ENCODE measurements at regions not wholly inside any gene's neighbourhood (a gene's known extent, or its start where the extent isn't known, plus 50 kb on each side); places are given as distances from the start of the nearest gene placed in this dataset.

DNA sequence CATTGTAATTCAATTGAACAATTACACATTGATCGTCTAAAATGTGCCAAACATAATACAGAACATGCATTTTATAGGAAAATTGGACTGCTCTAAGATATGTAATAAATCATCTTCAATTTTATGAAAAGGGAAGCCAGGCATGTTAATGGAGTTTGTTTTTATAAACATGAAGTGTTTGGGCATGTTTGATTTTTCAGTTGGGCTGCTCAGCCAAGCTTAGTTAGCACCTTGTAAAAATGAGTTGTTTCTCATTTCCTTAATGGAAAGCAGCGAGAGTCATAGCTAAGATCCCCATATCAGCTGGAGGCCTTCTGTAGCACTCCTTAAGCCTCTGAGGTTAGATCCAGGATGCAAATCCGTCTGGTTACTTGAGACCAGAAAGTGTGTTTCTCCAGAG is 422.3 kb downstream of the SPRY2 start:
- H3K4me1 Mint-ChIP-seq: no peaks in the 10 kb centered on the region
- H3K27ac Mint-ChIP-seq: no peak overlapping the region
- no peaks in the 10 kb centered on the region for H3K27me3 Mint-ChIP-seq
- H3K36me3 Mint-ChIP-seq: no peaks in the 10 kb centered on the region
- peaks cover 5% of the 10 kb centered on the region for H3K9me3 Mint-ChIP-seq
- no peak for ATAC-seq (ENCODE audit: low read depth)
- H3K4me3 Mint-ChIP-seq: no peak overlapping the region
- POLR2A ChIA-PET: no interaction called here
- DNase-seq: no peak

DNA sequence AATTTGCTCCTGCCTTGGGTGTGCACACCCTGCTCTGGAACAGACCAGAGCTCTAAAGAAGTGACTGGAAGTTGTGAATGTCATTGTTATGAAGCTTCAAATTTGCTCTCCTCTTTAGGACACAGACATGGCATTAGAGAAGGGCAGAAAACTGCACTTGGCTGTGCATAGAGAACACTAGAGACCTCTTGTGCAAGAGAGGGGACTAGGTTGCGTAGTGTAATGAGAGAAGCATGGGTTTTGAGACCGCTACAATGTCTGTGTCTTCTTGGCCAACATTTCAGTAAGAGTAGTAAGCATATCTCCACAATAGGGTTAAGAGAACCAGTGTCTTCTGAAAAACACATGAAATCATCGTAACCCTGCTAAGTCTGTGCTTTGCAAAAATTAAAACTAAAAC is 423.3 kb downstream of the SPRY2 start:
- peaks cover 4% of the 10 kb centered on the region for H3K9me3 Mint-ChIP-seq
- no peaks in the 10 kb centered on the region for H3K27me3 Mint-ChIP-seq
- H3K27ac Mint-ChIP-seq: no peak overlapping the region
- DNase-seq (no peak), ATAC-seq (ENCODE audit: low read depth) (no peak)
- no peaks in the 10 kb centered on the region for H3K36me3 Mint-ChIP-seq
- H3K4me3 Mint-ChIP-seq: no peak overlapping the region
- H3K4me1 Mint-ChIP-seq: no peaks in the 10 kb centered on the region
- POLR2A ChIA-PET: no interaction called here

DNA sequence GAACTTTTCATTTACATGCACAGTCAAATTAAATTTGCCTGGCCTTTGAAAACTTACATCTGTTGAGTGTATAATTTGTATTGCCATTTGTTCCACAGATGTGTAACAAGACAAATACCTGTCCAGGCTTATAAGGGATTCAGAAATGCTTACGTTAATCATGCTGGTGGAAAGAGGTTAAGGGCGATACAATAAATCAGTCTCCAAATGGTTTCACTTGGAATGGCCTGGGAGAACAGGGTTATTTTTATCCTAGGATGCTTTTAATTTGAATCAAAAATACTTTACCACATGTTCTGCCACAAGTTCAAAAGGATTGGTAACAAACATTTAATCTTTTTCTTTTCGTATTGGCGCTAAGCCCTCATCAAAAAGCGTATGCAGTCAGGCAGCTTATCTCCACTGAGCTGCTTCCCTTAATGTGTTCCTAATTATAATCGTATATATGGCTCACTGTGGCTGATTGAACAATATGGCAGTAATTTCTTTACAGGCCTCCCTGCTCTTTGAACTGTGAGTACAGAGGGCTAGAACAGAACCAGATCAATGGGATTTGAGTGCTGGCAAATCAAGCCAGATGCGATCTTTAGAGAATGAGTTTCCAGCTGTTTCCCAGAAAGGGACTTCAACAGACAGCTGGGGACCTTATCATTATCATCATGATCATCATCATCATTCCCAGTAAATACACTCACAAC is 425.7 kb downstream of the SPRY2 start:
- Mint-ChIP-seq H3K27ac (no peak overlapping the region), H3K9me3 (no peaks in the 10 kb centered on the region), H3K27me3 (no peaks in the 10 kb centered on the region), H3K36me3 (no peaks in the 10 kb centered on the region), H3K4me3 (no peak overlapping the region), H3K4me1 (no peaks in the 10 kb centered on the region)
- POLR2A ChIA-PET: no interaction called here
- DNase-seq (no peak), ATAC-seq (ENCODE audit: low read depth) (no peak)

DNA sequence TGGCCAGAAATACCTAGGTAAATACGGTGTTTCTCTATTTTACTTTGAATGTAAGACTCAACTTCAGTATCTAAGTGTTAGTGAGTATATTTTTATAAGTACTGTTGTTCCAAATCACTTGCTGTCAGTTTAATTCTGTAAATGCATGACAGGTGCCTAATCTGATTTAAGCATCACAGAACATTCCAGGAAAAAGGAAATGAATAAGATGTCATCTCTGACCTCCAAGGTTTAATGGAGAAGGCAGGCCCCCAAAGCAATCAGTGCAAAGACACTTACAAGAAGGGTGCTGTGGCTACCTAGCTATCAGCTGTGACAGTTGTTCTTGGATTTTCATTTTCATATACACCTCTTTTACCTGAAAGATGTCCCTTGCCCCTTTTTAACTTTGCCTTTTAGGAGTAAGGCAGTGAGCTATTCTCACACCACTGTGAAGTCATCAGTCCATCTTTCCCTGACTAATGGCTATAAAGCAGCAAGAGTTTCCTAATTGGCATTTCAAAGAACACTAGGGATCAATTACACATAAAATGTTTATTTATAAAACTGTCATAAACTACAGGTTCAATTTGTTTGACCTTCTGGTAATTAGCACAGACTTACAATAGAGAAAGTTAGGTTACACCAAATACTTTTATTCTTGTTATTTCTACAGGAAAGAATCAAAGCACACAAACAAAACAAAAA is 427.6 kb downstream of the SPRY2 start:
- POLR2A ChIA-PET: no interaction called here
- no peak for ATAC-seq (ENCODE audit: low read depth)

DNA sequence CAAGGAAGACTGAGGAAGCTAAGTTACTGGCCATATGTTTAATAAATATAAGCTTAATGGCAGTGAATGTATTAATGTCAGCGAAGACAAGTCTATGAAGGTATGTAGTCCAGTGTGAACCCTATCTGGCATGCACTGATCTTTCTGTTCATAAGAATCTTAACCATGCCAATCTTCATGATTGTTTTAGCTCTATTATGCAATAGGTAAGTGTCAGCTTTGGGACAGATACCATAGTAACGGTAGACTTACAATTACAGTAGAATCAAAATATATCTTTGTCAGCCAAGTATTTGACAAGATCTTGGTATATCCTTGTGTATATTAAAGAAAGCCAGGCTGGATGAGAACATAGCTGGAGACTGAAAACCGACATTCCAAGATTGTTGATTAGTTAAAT is 428.5 kb downstream of the SPRY2 start:
- H3K27me3 Mint-ChIP-seq: no peaks in the 10 kb centered on the region
- no peak overlapping the region for H3K4me3 Mint-ChIP-seq
- H3K4me1 Mint-ChIP-seq: no peaks in the 10 kb centered on the region
- POLR2A ChIA-PET: no interaction called here
- DNase-seq (no peak), ATAC-seq (ENCODE audit: low read depth) (no peak)
- no peaks in the 10 kb centered on the region for H3K9me3 Mint-ChIP-seq
- no peak overlapping the region for H3K27ac Mint-ChIP-seq
- H3K36me3 Mint-ChIP-seq: no peaks in the 10 kb centered on the region

More for the DNA sequence above, 427.6 kb downstream of the SPRY2 start:
- DNase-seq: no peak
- Mint-ChIP-seq H3K36me3 (no peaks in the 10 kb centered on the region), H3K27me3 (no peaks in the 10 kb centered on the region), H3K27ac (no peak overlapping the region), H3K9me3 (no peaks in the 10 kb centered on the region), H3K4me1 (no peaks in the 10 kb centered on the region), H3K4me3 (no peak overlapping the region)

DNA sequence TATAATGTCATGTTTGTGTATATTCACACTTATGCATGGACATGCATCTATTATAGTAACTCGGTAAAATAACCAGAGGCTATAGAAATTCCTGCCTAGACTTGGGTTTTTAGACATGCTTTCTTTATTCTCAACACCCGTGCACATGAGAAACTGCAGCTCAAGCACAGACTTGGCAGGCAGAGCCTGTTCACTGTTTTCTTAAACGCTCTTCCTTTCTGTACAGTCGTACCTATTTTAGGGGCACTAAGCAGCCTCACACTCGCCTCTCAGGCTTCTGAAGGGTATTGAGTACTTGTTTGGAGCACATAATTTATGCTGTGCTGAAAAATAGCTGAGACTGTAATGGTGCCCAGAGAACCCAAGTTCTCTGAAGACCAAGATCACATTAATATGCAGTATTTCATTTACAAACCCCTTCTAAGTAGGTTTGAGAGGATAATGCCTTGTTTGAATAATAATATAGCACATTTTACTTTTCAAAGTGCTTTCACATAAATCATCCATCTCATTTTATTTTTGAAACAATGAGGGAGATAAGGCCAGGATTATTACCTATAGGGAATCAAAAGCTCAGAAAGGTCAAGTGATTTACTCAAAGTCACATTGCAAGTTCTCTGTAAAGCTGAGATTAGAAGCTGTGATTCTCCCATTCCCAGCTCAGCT is 429.9 kb downstream of the SPRY2 start:
- no peak overlapping the region for H3K27ac Mint-ChIP-seq
- H3K27me3 Mint-ChIP-seq: no peaks in the 10 kb centered on the region
- H3K4me3 Mint-ChIP-seq: no peak overlapping the region
- no peaks in the 10 kb centered on the region for H3K9me3 Mint-ChIP-seq
- DNase-seq (no peak), ATAC-seq (ENCODE audit: low read depth) (no peak)
- no peaks in the 10 kb centered on the region for H3K36me3 Mint-ChIP-seq
- POLR2A ChIA-PET: no interaction called here
- no peaks in the 10 kb centered on the region for H3K4me1 Mint-ChIP-seq

DNA sequence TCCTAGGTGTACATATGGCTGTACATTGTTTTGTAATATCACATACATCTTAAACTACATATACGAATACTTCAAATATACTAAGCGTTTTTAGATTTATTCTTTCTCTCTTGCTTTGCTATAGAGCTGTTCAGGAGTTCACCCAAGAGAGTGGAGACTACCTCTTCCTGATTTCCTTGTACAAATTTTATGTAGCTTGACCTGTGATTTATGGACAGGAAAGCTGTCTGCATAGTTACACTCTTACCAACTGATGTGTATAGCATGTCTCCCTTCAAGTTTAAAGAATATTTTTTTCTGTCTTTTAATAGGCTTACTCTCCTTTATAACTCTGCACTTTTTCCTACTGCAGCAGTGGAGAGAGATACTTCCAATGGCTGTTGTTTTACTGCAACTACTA is 428.7 kb downstream of the NDFIP2 start:
- POLR2A ChIA-PET: no interaction called here
- no peak for ATAC-seq (ENCODE audit: low read depth)
- H3K4me1 Mint-ChIP-seq: no peaks in the 10 kb centered on the region
- H3K36me3 Mint-ChIP-seq: no peaks in the 10 kb centered on the region
- DNase-seq: no peak
- no peak overlapping the region for H3K27ac Mint-ChIP-seq
- no peaks in the 10 kb centered on the region for H3K9me3 Mint-ChIP-seq
- H3K4me3 Mint-ChIP-seq: no peak overlapping the region
- no peaks in the 10 kb centered on the region for H3K27me3 Mint-ChIP-seq

DNA sequence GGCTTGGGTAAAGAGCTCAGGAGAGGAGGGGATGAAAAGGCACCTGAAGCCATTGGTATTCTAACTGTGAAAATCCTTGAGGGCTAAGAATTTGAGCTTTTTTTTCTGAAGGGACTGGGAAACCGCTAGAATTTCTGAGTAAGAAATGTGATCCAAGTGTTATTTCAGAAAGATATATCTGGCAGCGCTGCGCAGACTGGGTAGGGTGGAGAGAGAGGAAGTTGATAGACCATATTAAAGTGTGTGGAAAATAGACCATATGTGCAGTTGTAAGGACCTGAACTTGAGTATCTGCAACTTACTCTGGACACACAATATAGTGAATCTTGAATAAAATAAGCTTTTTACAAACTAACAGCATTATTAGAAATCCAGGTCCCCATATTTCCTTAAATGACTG is 427.4 kb downstream of the NDFIP2 start:
- no peaks in the 10 kb centered on the region for H3K27me3 Mint-ChIP-seq
- H3K36me3 Mint-ChIP-seq: no peaks in the 10 kb centered on the region
- ATAC-seq (ENCODE audit: low read depth) (no peak), DNase-seq (no peak)
- H3K27ac Mint-ChIP-seq: no peak overlapping the region
- no peak overlapping the region for H3K4me3 Mint-ChIP-seq
- no peaks in the 10 kb centered on the region for H3K4me1 Mint-ChIP-seq
- POLR2A ChIA-PET: no interaction called here
- no peaks in the 10 kb centered on the region for H3K9me3 Mint-ChIP-seq

DNA sequence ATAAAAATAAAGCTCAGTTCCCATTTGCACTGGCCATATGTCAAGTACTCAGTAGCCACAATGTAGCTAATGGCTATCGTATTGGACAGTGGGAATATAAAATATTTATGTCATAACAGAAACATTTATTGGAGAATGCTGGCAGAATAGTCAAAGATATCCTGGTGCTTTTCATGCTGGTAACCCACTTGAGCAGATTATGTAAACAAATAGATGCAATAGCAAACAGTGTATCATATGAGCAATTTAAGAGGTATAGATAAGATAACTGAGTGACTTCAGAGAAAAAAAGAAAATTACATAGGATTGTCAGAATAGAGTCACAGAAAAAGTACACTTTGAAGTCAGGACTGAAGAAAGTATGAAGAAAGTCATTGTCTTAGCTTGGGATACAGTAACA is 426.6 kb downstream of the NDFIP2 start:
- POLR2A ChIA-PET: no interaction called here
- H3K27me3 Mint-ChIP-seq: no peaks in the 10 kb centered on the region
- ATAC-seq (ENCODE audit: low read depth) (no peak), DNase-seq (no peak)
- H3K4me1 Mint-ChIP-seq: no peaks in the 10 kb centered on the region
- no peak overlapping the region for H3K4me3 Mint-ChIP-seq
- no peaks in the 10 kb centered on the region for H3K36me3 Mint-ChIP-seq
- H3K27ac Mint-ChIP-seq: no peak overlapping the region
- no peaks in the 10 kb centered on the region for H3K9me3 Mint-ChIP-seq

DNA sequence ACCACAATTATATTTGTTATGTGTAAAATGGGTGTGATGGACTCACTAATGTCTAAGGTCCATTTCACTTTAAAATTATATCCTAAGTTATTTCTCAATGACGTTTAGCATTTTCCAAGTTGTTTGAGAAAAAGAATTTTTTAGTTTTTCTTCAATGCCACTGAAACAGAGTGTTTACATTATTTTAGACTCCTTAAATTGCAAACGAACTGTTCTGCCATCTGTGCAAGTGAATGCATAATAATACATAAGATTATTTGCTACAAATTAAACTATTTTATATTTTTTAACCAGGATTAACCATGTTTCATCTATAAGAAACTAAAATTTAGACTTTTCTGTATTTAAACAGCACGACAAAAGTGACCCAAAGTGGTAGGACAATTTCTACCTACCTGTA is 425.4 kb downstream of the NDFIP2 start:
- Mint-ChIP-seq H3K4me3 (no peak overlapping the region), H3K4me1 (no peaks in the 10 kb centered on the region), H3K36me3 (no peaks in the 10 kb centered on the region), H3K27ac (no peak overlapping the region), H3K27me3 (no peaks in the 10 kb centered on the region), H3K9me3 (no peaks in the 10 kb centered on the region)
- ATAC-seq (ENCODE audit: low read depth) (no peak), DNase-seq (no peak)
- POLR2A ChIA-PET: no interaction called here

DNA sequence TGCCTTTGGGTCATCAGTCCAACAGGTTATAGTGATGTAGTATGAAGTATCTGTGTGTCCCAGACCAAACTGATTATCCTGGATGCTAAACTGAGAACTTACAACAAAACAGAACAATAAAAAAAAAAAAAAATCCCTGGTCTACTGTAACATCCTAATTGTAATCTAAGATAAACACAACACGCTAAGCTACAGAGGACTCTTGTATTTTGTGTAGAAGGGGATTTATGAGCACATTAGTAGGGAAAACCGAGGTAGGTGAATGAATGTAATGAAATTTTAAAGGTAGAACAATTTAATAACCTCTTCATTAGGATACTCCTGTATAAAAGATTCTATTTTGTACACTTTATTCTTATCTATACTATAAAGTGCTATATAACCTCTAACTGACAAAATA is 424.1 kb downstream of the NDFIP2 start:
- Mint-ChIP-seq H3K27ac (no peak overlapping the region), H3K36me3 (no peaks in the 10 kb centered on the region), H3K9me3 (no peaks in the 10 kb centered on the region), H3K27me3 (no peaks in the 10 kb centered on the region), H3K4me3 (no peak overlapping the region), H3K4me1 (no peaks in the 10 kb centered on the region)
- ATAC-seq (ENCODE audit: low read depth): no peak
- DNase-seq: no peak
- POLR2A ChIA-PET: no interaction called here

DNA sequence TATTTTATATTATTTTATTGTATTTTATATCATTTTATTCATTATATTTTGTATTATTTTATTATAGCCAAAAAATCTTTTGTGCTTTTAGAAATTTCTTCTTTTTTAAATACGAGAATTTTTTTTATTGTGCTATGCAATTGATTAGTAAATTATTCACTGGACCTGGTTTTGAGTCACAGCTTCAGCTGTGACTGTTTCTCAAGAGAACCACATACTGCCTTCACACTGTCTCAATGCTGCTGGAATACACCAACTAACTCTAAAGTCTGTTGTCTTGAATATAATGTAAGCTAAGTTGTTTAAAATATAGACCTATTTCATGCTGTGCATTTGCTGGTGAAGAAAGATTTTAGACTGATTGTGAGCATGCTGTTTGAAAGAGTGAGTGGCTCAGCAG is 423.6 kb downstream of the NDFIP2 start:
- Mint-ChIP-seq H3K4me3 (no peak overlapping the region), H3K27me3 (no peaks in the 10 kb centered on the region), H3K36me3 (no peaks in the 10 kb centered on the region), H3K27ac (no peak overlapping the region), H3K9me3 (no peaks in the 10 kb centered on the region), H3K4me1 (no peaks in the 10 kb centered on the region)
- ATAC-seq (ENCODE audit: low read depth): no peak
- DNase-seq: no peak
- POLR2A ChIA-PET: no interaction called here

DNA sequence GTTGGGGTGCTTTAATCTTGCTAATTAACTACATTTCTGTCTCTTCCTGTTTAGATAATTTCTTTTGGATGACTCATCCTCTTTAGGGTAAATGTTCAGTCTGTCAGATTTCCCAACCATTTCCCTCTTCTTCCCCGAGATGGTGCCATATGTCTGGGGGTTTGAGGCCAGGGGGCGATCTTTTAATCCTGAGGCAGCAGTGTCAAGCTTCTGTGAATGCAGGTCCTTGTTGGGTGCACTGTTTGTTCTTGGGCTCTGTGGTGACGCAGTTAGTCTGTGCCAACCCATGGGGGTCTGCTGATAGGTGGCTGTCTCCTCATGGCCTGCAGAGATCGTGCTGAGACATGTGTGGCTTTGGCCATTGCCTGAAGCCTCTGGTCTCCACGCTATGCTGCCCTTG is 420.4 kb downstream of the NDFIP2 start:
- Mint-ChIP-seq H3K27me3 (no peaks in the 10 kb centered on the region), H3K9me3 (no peaks in the 10 kb centered on the region), H3K27ac (no peak overlapping the region), H3K4me1 (peaks cover 2% of the 10 kb centered on the region), H3K4me3 (no peak overlapping the region), H3K36me3 (no peaks in the 10 kb centered on the region)
- POLR2A ChIA-PET: no interaction called here
- ATAC-seq (ENCODE audit: low read depth) (no peak), DNase-seq (no peak)

DNA sequence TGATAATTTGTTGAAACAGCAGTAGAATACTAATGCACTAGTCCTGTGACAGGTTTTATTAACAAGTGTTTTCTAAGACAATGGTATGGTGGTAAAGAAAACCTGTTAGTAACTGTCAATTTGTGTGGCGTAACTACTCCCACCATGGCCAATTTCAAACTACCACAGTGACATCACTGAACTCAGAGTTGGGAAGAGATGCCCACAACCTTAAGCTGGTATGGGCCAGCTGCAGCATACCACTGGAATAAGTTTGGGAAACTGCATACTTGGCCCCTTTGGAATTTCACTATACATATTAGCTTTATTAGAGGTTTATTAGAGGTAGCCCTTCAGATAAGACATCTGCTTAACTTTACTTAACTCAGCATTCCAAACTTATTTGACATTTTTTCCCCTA is 419.4 kb downstream of the NDFIP2 start:
- H3K4me3 Mint-ChIP-seq: no peak overlapping the region
- DNase-seq (no peak), ATAC-seq (ENCODE audit: low read depth) (no peak)
- H3K36me3 Mint-ChIP-seq: no peaks in the 10 kb centered on the region
- H3K27ac Mint-ChIP-seq: no peak overlapping the region
- no peaks in the 10 kb centered on the region for H3K9me3 Mint-ChIP-seq
- no peaks in the 10 kb centered on the region for H3K27me3 Mint-ChIP-seq
- H3K4me1 Mint-ChIP-seq: peaks cover 2% of the 10 kb centered on the region
- POLR2A ChIA-PET: no interaction called here

All from activated naive CD8-positive, alpha-beta T cell treated with anti-CD3 and anti-CD28 coated beads, Interleukin-2, amount 10 ng/mL, durations not matched to agents 7 days and 5 days (primary cell).